ENCODE measurements at regions not wholly inside any gene's neighbourhood (a gene's known extent, or its start where the extent isn't known, plus 50 kb on each side); places are given as distances from the start of the nearest gene placed in this dataset.

- TF ChIP-seq CTCF (IDR thresholded peaks at IDR 0.05) = no peak
- no peak for TF ChIP-seq POLR2AphosphoS5 (IDR thresholded peaks at IDR 0.05; ENCODE audit: low read depth, low read length)
- TF ChIP-seq REST (IDR thresholded peaks at IDR 0.05; ENCODE audit: insufficient read depth in 1 of 2, low read depth in 2 of 2, low read length in 1 of 2) = no peak
- TF ChIP-seq SIN3A (IDR thresholded peaks at IDR 0.05; ENCODE audit: borderline replicate concordance, insufficient read depth, low read depth, low read length) = no peak
- no peak for TF ChIP-seq TCF7L2 (IDR thresholded peaks at IDR 0.05; ENCODE audit: low read depth, low read length)
Measured at GRCh38 chr18:30616414-30616813, 426.1 kb downstream of the DSC3 start.

Data from Panc1 (cell line).